ENCODE measurements at regions not wholly inside any gene's neighbourhood (a gene's known extent, or its start where the extent isn't known, plus 50 kb on each side); places are given as distances from the start of the nearest gene placed in this dataset.
A peak's percentile ranks its signal among the peaks of the same experiment; 100 is the strongest.

DNA sequence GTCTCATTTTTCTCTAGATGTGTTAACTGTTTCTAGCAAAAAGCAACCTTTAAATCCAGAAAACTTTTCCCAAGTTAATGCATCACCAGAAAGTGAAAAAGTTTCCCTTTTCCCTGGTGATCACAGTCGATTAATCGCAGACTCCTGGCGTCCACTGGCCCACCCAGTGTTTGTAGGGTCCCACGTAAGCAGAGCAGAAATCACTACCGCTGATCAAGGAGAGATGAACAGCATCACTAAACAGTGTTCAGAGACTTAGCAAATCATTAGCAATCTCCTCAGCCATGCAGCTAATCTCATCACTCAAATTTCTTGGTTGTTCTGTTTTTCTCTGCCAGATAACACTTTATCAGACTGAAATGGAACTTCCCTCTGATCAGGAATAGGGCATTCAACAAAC, 184.2 kb downstream of the EFNB2 start:
- no peak for DNase-seq (ENCODE audit: low read depth)

- no peak for DNase-seq (ENCODE audit: low read depth)
Measured at GRCh38 chr13:106350208-106350607, 185.3 kb downstream of the EFNB2 start.

- no peak for DNase-seq (ENCODE audit: low read depth)
Measured at GRCh38 chr13:106349080-106349931, 186.2 kb downstream of the EFNB2 start.

- no peak for DNase-seq (ENCODE audit: low read depth)
Measured at GRCh38 chr13:106348075-106348840, 187.2 kb downstream of the EFNB2 start.

GRCh38 chr13:106344342-106344741, 191.1 kb downstream of the EFNB2 start:
- no peak for DNase-seq (ENCODE audit: low read depth)

DNA sequence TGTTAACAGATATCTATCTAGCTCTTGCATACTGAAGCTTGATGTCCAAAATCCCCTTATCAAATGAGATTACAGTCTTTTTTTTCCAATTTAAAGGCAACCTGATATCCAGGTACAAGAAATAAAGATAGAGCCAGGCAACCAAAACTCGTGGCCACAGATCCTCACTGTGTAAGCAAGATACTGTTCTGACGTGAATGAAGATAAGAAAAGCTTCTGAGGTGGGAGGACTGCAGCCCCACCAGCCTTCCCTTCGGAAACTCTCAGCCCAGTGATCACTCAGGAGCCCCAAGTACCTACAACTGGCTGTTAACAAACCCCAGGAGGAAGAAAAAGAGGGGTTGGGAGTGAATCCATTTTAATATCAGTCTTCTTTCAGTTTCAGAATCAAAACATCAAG, 191.6 kb downstream of the EFNB2 start:
- no peak for DNase-seq (ENCODE audit: low read depth)

DNA sequence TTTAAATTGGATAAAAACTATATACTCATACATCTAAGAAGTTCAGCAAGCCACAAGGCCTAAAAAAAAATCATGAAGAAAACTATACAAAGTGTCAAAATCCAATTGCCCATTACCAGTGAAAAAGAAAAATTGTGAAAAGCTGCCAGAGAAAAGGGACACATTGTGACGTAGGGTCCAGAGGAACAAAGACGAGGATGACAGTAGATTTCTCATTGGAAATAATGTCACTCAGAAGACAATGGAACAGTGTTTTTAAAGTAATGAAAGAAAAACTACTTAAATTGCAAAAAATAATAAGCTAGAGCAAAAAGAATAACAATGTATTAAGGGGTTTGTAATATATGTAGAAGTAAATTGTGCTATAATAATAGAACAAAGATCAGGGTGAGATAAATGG, 195.2 kb downstream of the EFNB2 start:
- no peak for DNase-seq (ENCODE audit: low read depth)

GRCh38 chr13:106337096-106337850, 198.2 kb downstream of the EFNB2 start:
- DNase-seq (ENCODE audit: low read depth): no peak

DNA sequence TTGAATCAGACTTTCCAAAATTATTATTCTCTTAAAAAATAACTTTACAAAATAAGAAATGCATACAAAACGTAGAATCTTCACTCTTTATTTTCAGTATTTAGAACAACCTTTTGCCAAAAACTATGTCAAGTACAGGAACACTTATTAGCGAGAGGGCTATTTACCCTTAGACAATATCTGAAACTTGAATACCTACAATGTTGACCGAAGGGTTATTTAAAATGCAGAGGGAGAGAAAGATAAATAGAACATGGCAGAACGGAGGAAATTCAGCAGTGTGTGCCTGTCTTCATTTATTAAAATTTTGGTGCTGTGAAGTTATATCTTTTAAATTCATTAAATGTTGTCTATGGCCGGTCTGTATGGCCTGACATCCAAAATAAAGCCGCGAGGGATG, 198.8 kb downstream of the EFNB2 start:
- no peak for DNase-seq (ENCODE audit: low read depth)

GRCh38 chr13:106332621-106333020, 202.8 kb downstream of the EFNB2 start:
- DNase-seq (ENCODE audit: low read depth): no peak

GRCh38 chr13:106331116-106331515, 204.3 kb downstream of the EFNB2 start:
- no peak for DNase-seq (ENCODE audit: low read depth)

- no peak for DNase-seq (ENCODE audit: low read depth)
Measured at GRCh38 chr13:106329941-106330340, 205.5 kb downstream of the EFNB2 start.

- no peak for DNase-seq (ENCODE audit: low read depth)
Measured at GRCh38 chr13:106326751-106327150, 208.7 kb downstream of the EFNB2 start.

- DNase-seq (ENCODE audit: low read depth): no peak
Measured at GRCh38 chr13:106324444-106324843, 211.0 kb downstream of the EFNB2 start.

GRCh38 chr13:106322628-106323027, 212.8 kb downstream of the EFNB2 start:
- DNase-seq (ENCODE audit: low read depth): no peak

GRCh38 chr13:106318941-106319411, 216.5 kb downstream of the EFNB2 start:
- no peak for DNase-seq (ENCODE audit: low read depth)

DNA sequence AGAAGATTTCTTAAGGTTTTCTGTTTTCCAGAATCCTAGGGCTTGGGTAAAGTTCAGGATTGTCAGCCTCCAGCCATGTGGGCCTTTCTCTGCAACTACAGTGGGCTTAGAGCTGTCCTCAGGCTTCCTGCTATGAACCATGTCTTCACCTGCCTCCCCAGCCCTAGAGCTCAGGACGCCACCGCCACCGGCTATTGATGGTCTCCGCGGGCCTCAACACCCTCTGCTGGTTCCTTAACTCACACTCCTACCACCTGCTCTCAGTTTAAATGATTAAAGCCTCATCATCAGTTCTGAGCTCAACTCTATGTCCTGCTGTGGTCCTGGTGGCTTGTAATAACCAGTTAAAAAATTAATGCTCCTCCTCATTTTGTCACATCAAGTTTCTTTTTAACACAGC, 221.0 kb downstream of the EFNB2 start:
- no peak for DNase-seq (ENCODE audit: low read depth)

- no peak for DNase-seq (ENCODE audit: low read depth)
Measured at GRCh38 chr13:106311004-106311403, 224.5 kb downstream of the EFNB2 start.

DNA sequence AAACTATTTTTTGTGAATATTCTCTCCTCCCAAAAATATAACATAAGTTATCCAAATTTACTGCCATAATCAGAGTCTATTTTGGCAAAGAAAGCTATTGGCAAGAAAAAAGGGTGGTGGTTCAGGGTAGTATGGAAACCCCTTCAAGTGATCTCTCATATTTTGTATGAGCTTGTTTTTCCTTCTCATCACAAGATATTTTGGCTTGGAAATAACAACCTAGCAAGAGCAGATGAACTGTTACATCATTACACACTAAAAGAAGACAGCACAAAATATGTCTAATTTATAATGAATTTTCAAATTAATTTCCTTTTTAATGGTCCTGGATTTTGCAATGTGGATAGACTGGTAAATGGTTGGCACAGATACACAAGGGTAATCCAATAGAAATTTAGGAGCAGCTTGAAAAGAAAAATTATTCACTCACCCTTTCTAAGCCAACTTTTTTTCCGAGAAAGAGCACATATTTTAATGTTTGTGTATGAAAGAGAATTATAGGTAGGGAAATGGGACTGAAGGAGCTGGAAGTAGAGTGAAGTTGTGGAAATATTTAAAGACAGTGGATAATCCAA, 225.1 kb downstream of the EFNB2 start:
- DNase-seq (ENCODE audit: low read depth): peak; percentile 9

DNA sequence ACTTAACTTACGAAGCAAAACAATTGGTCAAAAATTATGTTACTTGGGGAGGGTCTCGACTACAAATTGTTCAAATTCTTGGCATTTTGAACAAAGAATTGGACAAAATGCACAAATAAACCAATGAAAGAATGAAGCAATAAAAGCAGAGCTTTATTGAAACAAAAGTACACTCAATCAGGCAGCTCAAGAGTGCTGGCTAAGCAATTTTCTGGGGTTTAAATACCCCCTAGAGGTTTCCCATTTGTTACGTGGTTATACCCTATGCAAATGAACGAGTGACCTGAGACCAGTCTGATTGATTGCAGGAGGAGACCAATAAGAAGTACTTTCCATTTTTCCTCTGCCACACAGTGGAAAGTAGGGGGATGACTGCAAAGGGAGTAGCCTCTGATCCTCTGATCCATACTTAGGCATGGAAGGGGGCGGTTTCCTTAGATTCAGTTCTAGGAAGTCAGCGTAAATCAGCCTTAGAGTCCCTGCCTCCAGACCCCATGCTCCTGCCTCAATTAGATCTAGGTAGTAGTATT, 228.6 kb downstream of the EFNB2 start:
- DNase-seq (ENCODE audit: low read depth): no peak

DNA sequence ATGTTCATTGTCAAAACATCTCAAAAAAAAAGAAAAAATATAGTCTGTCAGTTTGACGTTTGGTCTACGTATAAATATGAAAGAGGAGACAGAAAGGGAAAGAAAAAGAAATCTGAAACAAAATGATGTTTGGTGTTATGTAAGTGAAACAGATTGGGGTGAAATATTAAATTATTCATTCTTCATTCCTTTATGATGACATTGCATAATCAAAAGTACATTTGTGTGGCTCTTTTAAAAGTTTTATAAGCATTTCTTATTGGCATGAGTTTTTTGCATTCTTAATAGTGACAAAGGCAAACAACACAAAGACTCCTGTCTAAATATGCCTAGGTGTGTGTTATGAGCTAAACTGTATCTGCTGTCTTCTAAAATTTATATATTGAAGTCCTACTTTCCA, 232.6 kb downstream of the EFNB2 start:
- no peak for DNase-seq (ENCODE audit: low read depth)

GRCh38 chr13:106302011-106302410, 233.5 kb downstream of the EFNB2 start:
- no peak for DNase-seq (ENCODE audit: low read depth)

Measured in forelimb muscle (tissue), 1 donor.